ENCODE measurements at regions not wholly inside any gene's neighbourhood (a gene's known extent, or its start where the extent isn't known, plus 50 kb on each side); places are given as distances from the start of the nearest gene placed in this dataset.

GRCh38 chr12:24645254-24645653 is 303.6 kb downstream of the BCAT1 start:
- TF ChIP-seq CTCF (IDR thresholded peaks at IDR 0.05; ENCODE audit: insufficient read depth, low read length, poor library complexity, severe bottlenecking) (no peak), EZH2phosphoT487 (conservative IDR thresholded peaks at IDR 0.05; ENCODE audit: low read length) (no peak)
- no peaks in the 10 kb centered on the region for H3F3A ChIP-seq (ENCODE audit: insufficient read depth)
- no peaks in the 10 kb centered on the region for H4K20me1 ChIP-seq (ENCODE audit: low read depth, low read length)
- no peak overlapping the region for H3K4me2 ChIP-seq (ENCODE audit: low read depth, low read length, poor library complexity, severe bottlenecking)
- no peak overlapping the region for H3K4me3 ChIP-seq (ENCODE audit: insufficient read depth, low read length, poor library complexity, severe bottlenecking)
- no peaks in the 10 kb centered on the region for H3K27me3 ChIP-seq (ENCODE audit: low read length)
- no peak overlapping the region for H2AFZ ChIP-seq (ENCODE audit: low read depth, low read length, severe bottlenecking)
- H3K9me3 ChIP-seq (ENCODE audit: insufficient read depth, low read length): no peaks in the 10 kb centered on the region
- H3K9ac ChIP-seq (ENCODE audit: low read length): no peak overlapping the region
- H3K79me2 ChIP-seq (ENCODE audit: insufficient read depth, low read length): no peaks in the 10 kb centered on the region
- H3K27ac ChIP-seq (ENCODE audit: low read depth, low read length): no peak overlapping the region
- H3K36me3 ChIP-seq (ENCODE audit: low read length): no peaks in the 10 kb centered on the region
- H3K9me2 ChIP-seq (replicated peaks; ENCODE audit: insufficient read depth, low read length): no peaks in the 10 kb centered on the region

- Histone ChIP-seq H3K4me2 (ENCODE audit: low read depth, low read length, poor library complexity, severe bottlenecking) (no peak overlapping the region), H3K27me3 (ENCODE audit: low read length) (no peaks in the 10 kb centered on the region), H2AFZ (ENCODE audit: low read depth, low read length, severe bottlenecking) (no peak overlapping the region)
These were observed 305.5 kb downstream of the BCAT1 start for GRCh38 chr12:24643120-24644119.

GRCh38 chr12:24639641-24640040 is 309.3 kb downstream of the BCAT1 start:
- Histone ChIP-seq H3K9me2 (replicated peaks; ENCODE audit: insufficient read depth, low read length) (no peaks in the 10 kb centered on the region), H3K27me3 (ENCODE audit: low read length) (no peaks in the 10 kb centered on the region), H3K27ac (ENCODE audit: low read depth, low read length) (no peak overlapping the region), H3K4me3 (ENCODE audit: insufficient read depth, low read length, poor library complexity, severe bottlenecking) (no peak overlapping the region), H3F3A (ENCODE audit: insufficient read depth) (no peaks in the 10 kb centered on the region), H3K36me3 (ENCODE audit: low read length) (no peaks in the 10 kb centered on the region), H3K79me2 (ENCODE audit: insufficient read depth, low read length) (no peaks in the 10 kb centered on the region), H3K4me2 (ENCODE audit: low read depth, low read length, poor library complexity, severe bottlenecking) (no peak overlapping the region), H3K9me3 (ENCODE audit: insufficient read depth, low read length) (no peaks in the 10 kb centered on the region), H4K20me1 (ENCODE audit: low read depth, low read length) (no peaks in the 10 kb centered on the region), H2AFZ (ENCODE audit: low read depth, low read length, severe bottlenecking) (no peak overlapping the region), H3K9ac (ENCODE audit: low read length) (no peak overlapping the region)
- no peak for TF ChIP-seq EZH2phosphoT487 (conservative IDR thresholded peaks at IDR 0.05; ENCODE audit: low read length)
- TF ChIP-seq CTCF (IDR thresholded peaks at IDR 0.05; ENCODE audit: insufficient read depth, low read length, poor library complexity, severe bottlenecking): no peak

More at GRCh38 chr12:24643120-24644119, 305.5 kb downstream of the BCAT1 start:
- no peak overlapping the region for H3K9ac ChIP-seq (ENCODE audit: low read length)
- H3F3A ChIP-seq (ENCODE audit: insufficient read depth): no peaks in the 10 kb centered on the region
- no peaks in the 10 kb centered on the region for H3K79me2 ChIP-seq (ENCODE audit: insufficient read depth, low read length)
- H3K9me2 ChIP-seq (replicated peaks; ENCODE audit: insufficient read depth, low read length): no peaks in the 10 kb centered on the region
- TF ChIP-seq CTCF (IDR thresholded peaks at IDR 0.05; ENCODE audit: insufficient read depth, low read length, poor library complexity, severe bottlenecking) (no peak), EZH2phosphoT487 (conservative IDR thresholded peaks at IDR 0.05; ENCODE audit: low read length) (no peak)
- H3K27ac ChIP-seq (ENCODE audit: low read depth, low read length): no peak overlapping the region
- H3K36me3 ChIP-seq (ENCODE audit: low read length): no peaks in the 10 kb centered on the region
- H3K4me3 ChIP-seq (ENCODE audit: insufficient read depth, low read length, poor library complexity, severe bottlenecking): no peak overlapping the region
- H4K20me1 ChIP-seq (ENCODE audit: low read depth, low read length): no peaks in the 10 kb centered on the region
- H3K9me3 ChIP-seq (ENCODE audit: insufficient read depth, low read length): no peaks in the 10 kb centered on the region
